Liver (tissue), 8 donors: ENCODE measurements at regions not wholly inside any gene's neighbourhood (a gene's known extent, or its start where the extent isn't known, plus 50 kb on each side); places are given as distances from the start of the nearest gene placed in this dataset.
A peak's percentile ranks its signal among the peaks of the same experiment; 100 is the strongest.

Experiments used
- DNase-seq: peaks from one replicate; pipeline ENCODE4 v3.0.0-alpha.2; 2017; ENCODE audit warnings: low spot score
- H3K27ac ChIP-seq, 2 donors: one replicate each; pipeline ENCODE4 v1.7.0; 2013; ENCODE audit warnings: inconsistent platforms in 2 of 2, low read length in 2 of 2, control low read depth in 1 of 2, low read depth in 1 of 2, mild to moderate bottlenecking in 1 of 2
- H3K27me3 ChIP-seq, 4 donors: one replicate each; pipeline versions ENCODE4 v1.6.1 to v1.7.0; 2013; ENCODE audit warnings: low read length in 3 of 4, inconsistent platforms in 1 of 4, mild to moderate bottlenecking in 1 of 4, moderate library complexity in 1 of 4; ENCODE audit not compliant: control insufficient read depth in 4 of 4, insufficient read depth in 4 of 4
- H3K36me3 ChIP-seq, 4 donors: one replicate each; pipeline versions ENCODE4 v1.6.1 to v1.7.0; 2013; ENCODE audit warnings: low read length in 3 of 4, mild to moderate bottlenecking in 3 of 4, low read depth in 1 of 4, moderate library complexity in 1 of 4; ENCODE audit not compliant: control insufficient read depth in 4 of 4, insufficient read depth in 3 of 4
- H3K4me1 ChIP-seq, 4 donors: one replicate each; pipeline versions ENCODE4 v1.6.1 to v1.7.0; 2013; ENCODE audit warnings: low read length in 3 of 4, mild to moderate bottlenecking in 3 of 4, moderate library complexity in 1 of 4; ENCODE audit not compliant: control insufficient read depth in 4 of 4, insufficient read depth in 4 of 4
- H3K4me3 ChIP-seq, 3 donors: one replicate each; pipeline versions ENCODE4 v1.6.1 to v1.7.0; 2013; ENCODE audit warnings: low read length in 3 of 3, control low read depth in 1 of 3, low read depth in 1 of 3, mild to moderate bottlenecking in 1 of 3
- H3K9ac ChIP-seq, 2 donors: one replicate each; pipeline ENCODE4 v1.7.0; 2013; ENCODE audit warnings: low read length in 2 of 2, mild to moderate bottlenecking in 2 of 2, moderate library complexity in 2 of 2, control low read depth in 1 of 2, low read depth in 1 of 2
- H3K9me3 ChIP-seq, 4 donors: one replicate each; pipeline versions ENCODE4 v1.6.1 to v1.7.0; 2013; ENCODE audit warnings: low read length in 3 of 4; ENCODE audit not compliant: control insufficient read depth in 4 of 4
- ATF3 ChIP-seq: IDR thresholded peaks from 2 replicates; pipeline ENCODE4 v1.6.1; 2016; ENCODE audit warnings: antibody characterized with exemption
- CTCF ChIP-seq: fragments of 150-350 bp; IDR thresholded peaks from 2 replicates; pipeline ENCODE4 v1.5.1; 2017; ENCODE audit warnings: improper control_type of control experiment, low read depth, low read length; ENCODE audit not compliant: missing input control
- EGR1 ChIP-seq, 2 donors: IDR thresholded peaks; 2 replicates each; pipeline ENCODE4 v1.6.1; 2016 to 2018; ENCODE audit warnings: antibody characterized with exemption in 2 of 2, low read depth in 2 of 2
- FOXA1 ChIP-seq: IDR thresholded peaks from 2 replicates; pipeline ENCODE4 v1.6.1; 2016; ENCODE audit warnings: antibody characterized with exemption
- FOXA2 ChIP-seq: IDR thresholded peaks from 2 replicates; pipeline ENCODE4 v1.6.1; 2016; ENCODE audit warnings: antibody characterized with exemption
- GABPA ChIP-seq, 2 donors: IDR thresholded peaks in 1 of 2; conservative IDR thresholded peaks in 1 of 2; 2 replicates each; pipeline ENCODE4 v1.6.1; 2016; ENCODE audit warnings: antibody characterized with exemption in 2 of 2, mild to moderate bottlenecking in 1 of 2, moderate library complexity in 1 of 2
- HNF4A ChIP-seq, 2 donors: conservative IDR thresholded peaks; 2 replicates each; pipeline ENCODE4 v1.6.1; 2016; ENCODE audit warnings: antibody characterized with exemption in 2 of 2, mild to moderate bottlenecking in 2 of 2
- HNF4G ChIP-seq: IDR thresholded peaks from 2 replicates; pipeline ENCODE4 v1.6.1; 2016; ENCODE audit warnings: antibody characterized with exemption
- JUND ChIP-seq, 2 donors: IDR thresholded peaks; 2 replicates each; pipeline ENCODE4 v1.6.1; 2016; ENCODE audit warnings: antibody characterized with exemption in 2 of 2
- MAX ChIP-seq: IDR thresholded peaks from 2 replicates; pipeline ENCODE4 v1.6.1; 2016; ENCODE audit warnings: antibody characterized with exemption
- RAD21 ChIP-seq, 2 donors: IDR thresholded peaks; 2 replicates each; pipeline ENCODE4 v1.6.1; 2016; ENCODE audit warnings: antibody characterized with exemption in 2 of 2, mild to moderate bottlenecking in 2 of 2
- REST ChIP-seq: IDR thresholded peaks from 2 replicates; pipeline ENCODE4 v1.6.1; 2016; ENCODE audit warnings: antibody characterized with exemption, mild to moderate bottlenecking
- RXRA ChIP-seq, 2 donors: IDR thresholded peaks; 2 replicates each; pipeline ENCODE4 v1.6.1; 2017 to 2018; ENCODE audit warnings: antibody characterized with exemption in 2 of 2, mild to moderate bottlenecking in 1 of 2
- SP1 ChIP-seq: IDR thresholded peaks from 2 replicates; pipeline ENCODE4 v1.6.1; 2018; ENCODE audit warnings: antibody characterized with exemption, mild to moderate bottlenecking
- TAF1 ChIP-seq: conservative IDR thresholded peaks from 2 replicates; pipeline ENCODE4 v1.6.1; 2016; ENCODE audit warnings: antibody characterized with exemption, mild to moderate bottlenecking
- YY1 ChIP-seq: IDR thresholded peaks from 2 replicates; pipeline ENCODE4 v1.6.1; 2016; ENCODE audit warnings: antibody characterized with exemption, mild to moderate bottlenecking
- WGBS: extraction: QIAGEN DNeasy Blood & Tissue Kit; methylation state at CpG from one replicate; pipeline ENCODE4 v1.1.7; 2013; 5-methylcytosine and 5-hydroxymethylcytosine counted together
- donor health status: healthy.
- donor health status: healthy.
- donor health status: healthy.
- donor health status: healthy.
- donor health status: healthy.

- no peaks in the 10 kb centered on the region for H3K36me3 ChIP-seq
- H3K27me3 ChIP-seq: peaks cover 0 to 5% (median 0%) of the 10 kb centered on the region in 4 donors
- 57% methylated on average over 1 of the region's 1 CpG for WGBS
- no peak overlapping the region for H3K27ac ChIP-seq
- H3K4me1 ChIP-seq: no peaks in the 10 kb centered on the region
- H3K4me3 ChIP-seq: no peak overlapping the region
- no peak for TF ChIP-seq RAD21 (IDR thresholded peaks at IDR 0.05)
- TF ChIP-seq YY1: no peak
- no peak for TF ChIP-seq HNF4G
- TF ChIP-seq MAX: no peak
- no peak for TF ChIP-seq HNF4A (conservative IDR thresholded peaks at IDR 0.05)
- TF ChIP-seq JUND (IDR thresholded peaks at IDR 0.05): no peak
- no peak for TF ChIP-seq REST
- TF ChIP-seq CTCF: no peak
- TF ChIP-seq SP1: no peak
- no peak for TF ChIP-seq RXRA (IDR thresholded peaks at IDR 0.05)
- no peak for TF ChIP-seq FOXA1
- no peak for TF ChIP-seq FOXA2
- TF ChIP-seq GABPA (IDR thresholded peaks at IDR 0.05 in 1 of 2, conservative IDR thresholded peaks at IDR 0.05 in 1 of 2): no peak
- no peak for TF ChIP-seq ATF3
- TF ChIP-seq TAF1: no peak
- TF ChIP-seq EGR1 (IDR thresholded peaks at IDR 0.05; ENCODE audit: low read depth in 2 of 2): no peak
- DNase-seq: no peak
- no peak overlapping the region for H3K9ac ChIP-seq
- peaks cover 0 to 3% (median 0%) of the 10 kb centered on the region in 4 donors for H3K9me3 ChIP-seq
Measured at GRCh38 chr5:17947029-17947428, 312.8 kb downstream of the TAF11L14 start.

- TF ChIP-seq RAD21 (IDR thresholded peaks at IDR 0.05): peak in 1 of 2 donors; percentile 42
- no peak for TF ChIP-seq CTCF
- TF ChIP-seq RXRA (IDR thresholded peaks at IDR 0.05): no peak
- Histone ChIP-seq H3K27me3 (peaks cover 0 to 3% (median 0%) of the 10 kb centered on the region in 4 donors), H3K36me3 (no peaks in the 10 kb centered on the region), H3K4me3 (no peak overlapping the region), H3K9ac (no peak overlapping the region), H3K9me3 (no peaks in the 10 kb centered on the region), H3K27ac (no peak overlapping the region), H3K4me1 (no peaks in the 10 kb centered on the region)
- DNase-seq: no peak
- WGBS: 64% methylated on average over 9 of the region's 9 CpGs
Measured at GRCh38 chr5:17951392-17952169, 317.3 kb downstream of the TAF11L14 start.
